OCI-LY7 (cell line): ENCODE measurements at regions not wholly inside any gene's neighbourhood (a gene's known extent, or its start where the extent isn't known, plus 50 kb on each side); places are given as distances from the start of the nearest gene placed in this dataset.

ENCODE experiments used
- BruUV-seq: library from RNA; stranded (reverse); fragments of 400-500 nt; replicated peaks from 2 replicates; lab custom pipeline; 2021; lab: Mats Ljungman, UMichigan
- CTCF ChIA-PET: fragments of 300-600 bp; sonication (Branson Sonifier 250); formaldehyde crosslinking; loops from one replicate; lab custom pipeline; 2022; ENCODE audit warnings: antibody characterized with exemption; ENCODE audit not compliant: unreplicated experiment; lab: Charles Lee
- POLR2A ChIA-PET: fragments of 300-600 bp; sonication (Branson Sonifier 250); formaldehyde crosslinking; loops from one replicate; lab custom pipeline; 2022; ENCODE audit warnings: antibody characterized with exemption; lab: Charles Lee
- DNase-seq: peaks from one replicate; pipeline ENCODE4 v3.0.0-alpha.2; 2015; ENCODE audit warnings: low spot score
- H2AFZ ChIP-seq: fragments of 200-600 bp; sonication (generic), shearing (Covaris generic); 2 replicates; pipeline ENCODE4 v1.6.1; 2014; ENCODE audit warnings: mild to moderate bottlenecking, antibody characterized with exemption, low read length, moderate library complexity
- H3K27ac ChIP-seq: fragments of 200-600 bp; sonication (generic); 2 replicates; pipeline ENCODE4 v1.5.1; 2014; ENCODE audit warnings: mixed run types, low read depth, mild to moderate bottlenecking, moderate library complexity, low read length, inconsistent platforms; ENCODE audit not compliant: poor library complexity, severe bottlenecking
- H3K36me3 ChIP-seq: fragments of 200-600 bp; sonication (generic); 2 replicates; pipeline ENCODE4 v1.6.1; 2014; ENCODE audit warnings: mild to moderate bottlenecking, antibody characterized with exemption, low read length, moderate library complexity, mixed read lengths; ENCODE audit not compliant: insufficient read depth
- H3K4me1 ChIP-seq: fragments of 200-600 bp; sonication (generic); 2 replicates; pipeline ENCODE4 v1.5.1; 2014; ENCODE audit warnings: mild to moderate bottlenecking, low read length; ENCODE audit not compliant: insufficient read depth, poor library complexity, severe bottlenecking
- H3K4me2 ChIP-seq: fragments of 200-600 bp; sonication (generic); 2 replicates; pipeline ENCODE4 v1.6.1; 2014; ENCODE audit warnings: mild to moderate bottlenecking, low read length
- H3K4me3 ChIP-seq: fragments of 200-600 bp; sonication (generic); 2 replicates; pipeline ENCODE4 v1.5.1; 2014; ENCODE audit warnings: mild to moderate bottlenecking, low read depth, low read length; ENCODE audit not compliant: poor library complexity, severe bottlenecking
- H3K79me2 ChIP-seq: fragments of 200-600 bp; sonication (generic); 2 replicates; pipeline ENCODE4 v1.6.1; 2016; ENCODE audit warnings: low read depth, mild to moderate bottlenecking, low read length, moderate library complexity, mixed read lengths; ENCODE audit not compliant: insufficient read depth
- H3K9me2 ChIP-seq: fragments of 200-600 bp; sonication (generic); 2 replicates; pipeline ENCODE4 v1.6.1; 2016; ENCODE audit warnings: mild to moderate bottlenecking, low read length, mixed read lengths; ENCODE audit not compliant: insufficient read depth
- H3K9me3 ChIP-seq: fragments of 200-600 bp; sonication (generic); 2 replicates; pipeline ENCODE4 v1.6.1; 2014; ENCODE audit warnings: mild to moderate bottlenecking, mixed run types, low read length, mixed read lengths
- H4K20me1 ChIP-seq: fragments of 200-600 bp; sonication (generic); 2 replicates; pipeline ENCODE4 v1.6.1; 2014; ENCODE audit warnings: mild to moderate bottlenecking, antibody characterized with exemption, low read length, moderate library complexity, mixed read lengths; ENCODE audit not compliant: insufficient read depth
- CTCF ChIP-seq: fragments of 200-600 bp; sonication (generic); conservative IDR thresholded peaks from 2 replicates; pipeline ENCODE4 v1.5.1; 2014; ENCODE audit warnings: mild to moderate bottlenecking, antibody characterized with exemption, low read length, moderate library complexity, mixed read lengths
- EZH2phosphoT487 ChIP-seq: fragments of 200-600 bp; sonication (generic); IDR thresholded peaks from 2 replicates; pipeline ENCODE4 v1.6.1; 2018; ENCODE audit warnings: low read depth, borderline replicate concordance, mild to moderate bottlenecking, mixed run types, antibody characterized with exemption, low read length, moderate library complexity, mixed read lengths
- intact Hi-C: fragments of 100-400 bp; cut with micrococcal nuclease; formaldehyde crosslinking; loops from one replicate; pipeline ENCODE4 v1.10.0; 2022; ENCODE audit not compliant: unreplicated experiment

DNA sequence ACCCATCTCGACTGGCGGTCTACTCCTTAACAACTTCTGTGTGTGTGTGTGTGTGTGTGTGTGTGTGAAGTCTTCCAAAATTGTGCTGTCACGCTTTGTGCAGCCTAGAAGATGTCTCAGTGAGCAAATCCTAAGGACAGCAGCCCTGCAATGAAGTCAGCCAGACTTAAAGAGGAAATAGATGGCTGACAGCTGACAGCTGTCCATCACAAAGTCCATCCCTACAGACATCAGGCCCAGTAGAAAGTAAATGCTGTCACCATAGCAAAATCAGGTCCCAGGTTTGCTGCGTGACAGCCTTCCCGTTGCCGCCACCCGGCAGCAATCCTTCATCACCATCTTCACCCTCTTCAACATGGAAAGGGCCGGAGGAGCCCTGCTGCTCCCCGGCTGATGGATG, 416.0 kb downstream of the SOX9 start:
- ChIA-PET POLR2A (no interaction called here), CTCF (no interaction called here)
- Histone ChIP-seq H3K27ac (no peak overlapping the region), H3K36me3 (no peaks in the 10 kb centered on the region), H3K4me2 (no peak overlapping the region), H3K4me3 (no peak overlapping the region), H3K79me2 (no peaks in the 10 kb centered on the region), H3K4me1 (no peaks in the 10 kb centered on the region), H4K20me1 (no peaks in the 10 kb centered on the region), H2AFZ (no peak overlapping the region), H3K9me3 (peaks cover 5% of the 10 kb centered on the region; the same call in 1 of the 2 replicates), H3K9me2 (no peaks in the 10 kb centered on the region)
- intact Hi-C loops = no loop called here
- TF ChIP-seq CTCF = no peak
- TF ChIP-seq EZH2phosphoT487 = no peak
- DNase-seq = no peak
- BruUV-seq = no TSS peak

- H3K4me1 ChIP-seq = no peaks in the 10 kb centered on the region
- POLR2A ChIA-PET = no interaction called here
- no peaks in the 10 kb centered on the region for H3K9me2 ChIP-seq
- DNase-seq = no peak
- no peaks in the 10 kb centered on the region for H3K79me2 ChIP-seq
- H3K36me3 ChIP-seq = no peaks in the 10 kb centered on the region
- H2AFZ ChIP-seq = no peak overlapping the region
- H4K20me1 ChIP-seq = no peaks in the 10 kb centered on the region
- peaks cover 5% of the 10 kb centered on the region; the same call in 1 of the 2 replicates for H3K9me3 ChIP-seq
- no peak overlapping the region for H3K27ac ChIP-seq
- CTCF ChIA-PET = no interaction called here
- H3K4me2 ChIP-seq = no peak overlapping the region
- intact Hi-C loops = no loop called here
- TF ChIP-seq CTCF = no peak
- TF ChIP-seq EZH2phosphoT487 = no peak
- BruUV-seq = no TSS peak
- no peak overlapping the region for H3K4me3 ChIP-seq
Observed at GRCh38 chr17:72538443-72538842, 417.6 kb downstream of the SOX9 start.

GRCh38 chr17:72538901-72539352, 418.1 kb downstream of the SOX9 start:
- no peaks in the 10 kb centered on the region for H3K4me1 ChIP-seq
- ChIA-PET CTCF (interaction anchor here (0.7 kb wide), 1 partner anchor 9 kb away, joined by 4 read pairs; no protein-coding TSS in a partner anchor), POLR2A (no interaction called here)
- no peaks in the 10 kb centered on the region for H3K9me2 ChIP-seq
- H3K4me2 ChIP-seq = no peak overlapping the region
- H3K27ac ChIP-seq = no peak overlapping the region
- H2AFZ ChIP-seq = no peak overlapping the region
- peaks cover 4% of the 10 kb centered on the region; the same call in 1 of the 2 replicates for H3K9me3 ChIP-seq
- TF ChIP-seq EZH2phosphoT487 = no peak
- no peak for TF ChIP-seq CTCF
- no TSS peak for BruUV-seq
- intact Hi-C loops = no loop called here
- no peaks in the 10 kb centered on the region for H3K36me3 ChIP-seq
- no peaks in the 10 kb centered on the region for H3K79me2 ChIP-seq
- no peak for DNase-seq
- H4K20me1 ChIP-seq = no peaks in the 10 kb centered on the region
- no peak overlapping the region for H3K4me3 ChIP-seq
